Activated T-helper 9 cell treated with anti-CD3 and anti-CD28 coated beads, Interleukin-2, amount 50 U/mL, for 16 hours (primary cell): ENCODE measurements at regions not wholly inside any gene's neighbourhood (a gene's known extent, or its start where the extent isn't known, plus 50 kb on each side); places are given as distances from the start of the nearest gene placed in this dataset.
"Not testable (repeated sequence)": the region's sequence is repeated elsewhere in the genome, so short reads cannot be mapped to it uniquely, and the experiment has no call there.

Source experiments
- DNase-seq: peaks from one replicate; pipeline ENCODE4 v3.0.0-alpha.2; 2020; ENCODE audit warnings: low read depth

DNA sequence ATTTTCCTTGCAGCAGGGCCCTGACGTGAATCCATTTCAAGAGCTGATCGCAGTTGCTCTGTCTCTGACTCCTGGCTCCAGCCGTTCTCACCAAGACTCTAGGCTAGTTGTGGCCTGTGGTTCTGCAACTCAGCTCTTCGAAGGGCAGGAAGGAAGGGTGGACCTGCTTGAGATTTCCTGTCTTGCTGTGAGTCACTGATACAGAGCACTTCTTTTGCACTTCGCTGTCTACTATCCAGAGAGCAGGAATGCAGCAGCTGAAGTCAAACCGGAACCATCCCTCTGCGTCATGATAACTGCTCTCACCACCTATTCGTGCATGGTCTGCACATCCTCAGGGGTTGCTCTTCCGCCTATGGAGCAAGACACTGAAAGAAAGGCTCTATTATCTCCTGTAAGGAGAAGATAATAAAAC lies 59.7 kb downstream of the RAP2B start:
- DNase-seq, result peak; percentile 44

DNA sequence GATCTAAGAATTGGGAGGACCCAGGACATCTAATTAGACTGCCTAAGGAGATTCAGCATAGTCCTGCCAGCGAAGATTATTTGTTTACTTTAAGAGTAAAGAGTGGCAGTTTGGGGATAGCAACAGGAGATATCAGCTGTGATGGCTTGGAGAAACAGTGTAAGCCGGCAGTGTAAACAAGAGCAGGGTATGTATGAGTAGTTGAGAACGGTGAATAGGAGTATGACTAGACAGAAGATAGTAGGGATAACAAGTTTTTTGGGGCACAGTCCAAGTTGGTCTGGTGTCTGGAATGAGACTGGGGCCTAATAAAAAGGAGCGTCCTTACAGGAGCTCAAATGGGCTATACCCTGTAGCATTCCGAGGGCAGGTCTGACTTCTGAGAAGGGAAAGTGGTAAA lies 64.9 kb downstream of the RAP2B start:
- not testable (repeated sequence) for DNase-seq

DNA sequence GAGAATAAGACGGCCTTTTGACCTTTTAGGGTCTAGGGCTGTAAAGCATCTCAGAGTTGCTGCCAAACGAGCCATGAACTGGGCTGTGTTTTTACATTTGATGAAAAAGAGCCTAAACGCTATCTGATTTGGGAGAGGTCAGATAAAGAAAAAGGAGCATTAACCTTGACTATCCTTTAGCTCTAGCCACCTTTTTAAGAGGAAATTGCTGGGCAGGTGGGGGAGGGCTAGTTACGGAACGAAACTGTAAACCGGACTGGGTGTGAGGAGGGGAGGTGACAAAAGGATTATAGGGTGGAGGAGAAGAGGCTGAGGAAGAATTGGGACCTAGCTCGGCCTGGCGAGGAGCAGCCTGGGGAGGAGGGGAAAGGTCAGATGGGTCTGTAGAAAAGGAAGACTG lies 68.4 kb downstream of the RAP2B start:
- DNase-seq, result not testable (repeated sequence)

DNA sequence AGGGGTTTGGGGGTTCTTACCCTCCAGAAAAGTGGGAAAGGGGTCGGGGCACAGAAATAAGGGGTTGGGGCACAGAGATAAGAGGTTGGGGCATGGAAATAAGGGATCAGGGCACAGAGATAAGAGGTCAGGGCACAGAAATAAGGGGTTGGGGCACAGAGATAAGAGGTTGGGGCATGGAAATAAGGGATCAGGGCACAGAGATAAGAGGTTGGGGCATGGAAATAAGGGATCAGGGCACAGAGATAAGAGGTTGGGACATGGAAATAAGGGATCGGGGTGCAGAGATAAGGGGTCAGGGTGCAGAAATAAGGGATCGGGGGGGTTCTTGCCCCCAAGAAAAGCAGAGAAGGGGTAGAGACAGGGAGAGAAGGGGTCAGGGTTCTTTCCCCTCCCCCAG lies 69.2 kb downstream of the RAP2B start:
- DNase-seq, result not testable (repeated sequence)

DNA sequence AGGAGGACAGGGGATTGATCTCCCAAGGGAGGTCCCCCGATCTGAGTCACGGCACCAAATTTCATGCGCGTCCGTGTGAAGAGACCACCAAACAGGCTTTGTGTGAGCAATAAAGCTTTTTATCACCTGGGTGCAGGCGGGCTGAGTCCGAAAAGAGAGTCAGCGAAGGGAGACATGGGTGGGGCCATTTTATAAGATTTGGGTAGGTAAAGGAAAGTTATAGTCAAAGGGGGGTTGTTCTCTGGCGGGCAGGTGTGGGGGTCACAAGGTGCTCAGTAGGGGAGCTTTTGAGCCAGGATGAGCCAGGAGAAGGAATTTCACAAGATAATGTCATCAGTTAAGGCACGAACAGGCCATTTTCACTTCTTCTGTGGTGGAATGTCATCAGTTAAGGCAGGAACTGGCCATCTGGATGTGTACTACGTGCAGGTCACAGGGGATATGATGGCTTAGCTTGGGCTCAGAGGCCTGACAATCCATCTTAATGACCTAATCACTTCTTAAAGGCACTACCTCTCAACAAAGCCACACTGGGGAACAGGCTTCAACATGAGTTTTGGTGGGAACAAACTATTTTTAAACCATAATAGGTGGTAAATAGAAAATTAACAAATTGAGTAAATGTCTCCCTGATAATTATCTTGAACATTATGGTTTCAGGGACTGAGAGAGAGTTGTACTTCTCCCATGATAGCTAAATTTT lies 70.2 kb downstream of the RAP2B start:
- DNase-seq, result not testable (repeated sequence)

DNA sequence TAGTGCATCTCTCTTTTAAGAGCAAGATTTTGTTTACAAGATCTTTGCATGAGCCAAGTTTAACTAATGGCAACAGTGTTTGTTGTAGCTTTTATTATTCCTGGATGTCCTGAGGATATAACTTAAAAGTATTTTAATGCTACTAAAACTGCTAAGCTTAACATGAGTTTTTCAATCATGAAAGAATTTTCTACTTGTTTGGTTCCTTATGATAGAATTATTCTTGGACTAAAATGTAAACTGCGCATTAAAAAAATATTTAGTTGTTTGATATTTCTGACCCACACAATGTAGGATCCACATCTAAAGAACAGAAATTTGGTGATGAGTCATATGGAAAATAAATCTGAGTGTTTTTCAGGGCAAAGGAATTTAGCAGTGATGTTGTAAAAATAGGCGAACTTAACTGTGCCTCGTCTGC lies 70.8 kb downstream of the RAP2B start:
- no peak for DNase-seq

DNA sequence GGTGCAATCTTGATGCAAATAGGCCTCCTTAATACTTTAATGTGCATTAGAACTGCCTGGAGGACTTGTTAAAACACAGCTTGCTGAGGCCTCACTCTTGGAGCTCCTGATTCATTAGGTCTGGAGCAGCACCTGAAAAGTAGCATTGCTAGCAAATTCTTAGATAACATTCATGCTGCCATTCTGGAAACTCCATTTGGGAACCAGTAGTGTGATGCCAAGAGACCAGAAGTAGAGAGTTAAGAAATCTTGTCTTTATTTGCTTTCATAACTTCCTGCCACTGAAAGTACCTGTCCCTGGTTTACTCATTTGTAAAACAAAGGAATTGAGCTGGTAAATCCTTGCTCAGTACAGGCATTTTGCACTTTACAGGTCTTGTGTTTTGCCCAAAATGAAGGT lies 72.0 kb downstream of the RAP2B start:
- DNase-seq, result no peak

DNA sequence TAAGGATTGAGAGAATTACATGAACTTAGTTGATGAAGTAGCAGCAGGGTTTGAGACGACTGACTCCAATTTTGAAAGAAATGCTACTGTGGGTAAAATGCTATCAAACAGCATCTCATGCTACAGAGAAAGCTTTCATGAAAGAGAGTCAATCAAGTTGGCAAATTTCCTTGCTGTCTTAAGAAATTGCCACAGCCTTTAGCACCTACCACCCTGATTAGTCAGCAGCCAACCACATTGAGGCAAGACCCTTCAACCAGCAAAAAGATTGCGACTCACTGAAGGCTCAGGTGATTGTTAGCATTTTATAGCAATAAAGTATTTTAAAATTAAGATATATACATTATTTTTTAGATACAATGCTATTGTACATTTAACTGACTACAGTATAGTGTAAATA lies 80.9 kb downstream of the RAP2B start:
- DNase-seq, result no peak

DNA sequence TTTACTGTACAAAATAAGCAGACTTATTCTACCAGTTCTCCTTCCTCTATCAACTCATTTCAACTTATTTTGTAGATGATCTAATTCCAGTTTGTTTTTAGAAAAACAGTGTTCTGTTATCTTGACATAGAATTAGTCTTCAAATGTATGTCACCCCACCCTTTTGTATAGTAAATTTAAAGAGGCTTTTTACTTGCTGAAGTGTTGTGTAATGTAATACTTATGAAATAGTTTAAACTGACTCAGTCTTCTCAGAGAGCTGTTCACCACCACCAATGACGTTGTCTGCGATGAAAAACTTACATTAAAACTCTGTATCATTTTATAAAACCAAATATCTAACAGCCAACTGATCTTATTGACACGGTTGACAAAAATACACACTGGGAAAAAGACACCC lies 82.9 kb downstream of the RAP2B start:
- no peak for DNase-seq

DNA sequence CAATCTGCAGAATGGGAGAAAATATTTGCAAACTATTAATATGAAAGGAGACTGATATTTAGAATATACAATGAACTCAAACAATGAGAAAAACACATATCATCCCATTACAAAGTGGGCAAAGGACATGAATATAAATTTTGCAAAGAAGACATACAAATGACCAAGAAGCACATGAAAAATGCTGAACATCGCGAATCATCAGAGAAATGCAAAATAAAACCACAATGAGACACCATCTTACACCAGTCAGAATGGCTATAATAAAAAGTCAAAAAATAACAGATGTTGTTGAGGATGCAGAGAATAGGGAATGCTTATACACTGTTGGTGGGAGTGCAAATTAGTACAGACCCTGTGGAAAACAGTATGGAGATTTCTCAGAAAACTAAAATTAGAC lies 83.6 kb downstream of the RAP2B start:
- DNase-seq, result no peak

DNA sequence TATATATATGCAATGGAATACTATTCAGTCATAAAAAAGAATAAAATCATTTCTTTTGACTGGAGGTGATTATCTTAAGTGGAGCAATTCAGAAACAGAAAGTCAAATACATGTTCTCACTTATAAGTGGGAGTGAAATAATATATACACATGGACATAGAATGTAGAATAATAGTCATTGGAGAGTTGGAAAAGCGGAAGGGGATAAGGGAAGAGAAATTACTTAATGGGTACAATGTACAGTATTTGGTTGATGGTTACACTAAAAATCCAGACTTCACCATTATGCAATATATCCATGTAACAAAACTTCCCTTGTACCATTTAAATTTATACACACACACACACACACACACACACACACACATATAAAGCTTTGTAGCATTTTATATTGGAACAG lies 84.3 kb downstream of the RAP2B start:
- no peak for DNase-seq

DNA sequence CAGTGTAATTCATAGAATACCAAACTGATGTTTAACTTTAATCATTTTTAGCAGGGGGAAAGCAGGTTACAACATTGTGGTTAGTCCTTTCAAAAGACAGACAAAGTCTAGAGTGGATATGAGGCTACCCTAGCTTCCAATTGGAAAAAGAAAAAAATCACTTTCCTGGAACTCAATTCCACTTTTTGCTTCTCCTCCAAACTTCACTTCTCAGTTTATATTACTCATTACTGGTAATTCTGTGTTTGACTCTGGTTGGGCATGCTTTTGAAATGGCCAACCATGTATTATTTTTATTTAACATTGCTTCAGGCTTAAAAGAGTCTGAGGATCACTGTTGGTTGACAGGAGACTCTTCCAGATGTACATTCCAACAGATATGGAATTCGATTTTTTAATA lies 84.8 kb downstream of the RAP2B start:
- no peak for DNase-seq

DNA sequence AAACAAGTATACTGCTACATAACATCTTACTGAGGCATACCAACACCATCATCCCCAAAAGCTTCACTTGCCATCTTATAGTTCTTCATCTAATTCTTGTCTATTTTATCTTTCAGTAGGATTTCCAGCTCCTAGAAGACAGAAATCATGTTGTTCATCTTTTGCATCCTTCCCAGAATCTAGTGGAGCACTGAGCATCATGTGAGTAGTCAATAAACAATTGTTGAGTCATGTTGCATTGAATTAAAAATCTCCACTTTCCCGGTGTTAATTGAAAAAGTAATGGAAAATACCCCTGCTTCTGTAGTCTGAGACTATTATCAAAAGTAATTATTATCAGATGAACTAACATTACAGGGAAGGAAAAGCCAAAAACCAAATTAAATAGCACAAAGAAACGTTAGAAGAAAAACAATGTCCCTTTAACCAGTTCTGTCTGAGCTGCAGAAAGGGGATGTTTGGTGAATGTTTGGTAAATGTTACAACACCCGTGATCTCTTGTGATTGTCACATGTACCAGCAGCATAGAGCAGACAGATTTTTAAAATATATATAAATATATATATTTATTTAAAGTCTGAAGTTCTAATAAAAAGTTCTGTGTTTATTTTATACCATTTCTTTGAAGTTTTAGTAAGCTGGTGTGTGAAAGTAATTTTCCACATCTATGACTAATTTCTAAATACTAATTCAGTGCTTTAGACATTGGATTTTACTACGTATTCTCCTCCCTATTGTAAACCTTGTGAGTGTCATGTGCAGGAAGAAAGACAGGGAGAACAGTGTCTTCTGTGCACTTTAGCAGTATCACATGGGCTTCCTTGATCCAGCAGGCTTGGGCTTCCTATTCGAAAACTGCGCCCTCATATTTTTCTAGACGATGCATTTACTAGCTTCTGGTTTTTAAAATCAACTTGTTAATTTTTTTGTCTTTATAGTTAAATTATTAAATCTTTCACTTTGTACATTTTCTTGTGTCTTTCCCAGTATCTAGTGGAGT lies 85.6 kb downstream of the RAP2B start:
- DNase-seq, result no peak

DNA sequence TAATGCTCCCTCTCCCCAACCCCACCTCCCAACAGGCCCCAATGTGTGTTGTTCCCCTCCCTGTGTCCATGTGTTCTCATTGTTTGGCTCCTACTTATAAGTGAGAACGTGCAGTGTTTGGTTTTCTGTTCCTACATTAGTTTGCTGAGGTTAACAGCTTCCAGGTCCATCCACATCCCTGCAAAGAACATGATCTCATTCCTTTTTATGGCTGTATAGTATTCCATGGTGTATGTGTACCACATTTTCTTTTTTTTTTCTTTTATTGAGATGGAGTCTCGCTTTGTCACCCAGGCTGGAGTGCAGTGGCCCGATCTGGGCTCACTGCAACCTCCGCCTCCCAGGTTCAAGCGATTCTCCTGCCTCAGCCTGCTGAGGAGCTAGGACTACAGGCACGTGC lies 86.8 kb downstream of the RAP2B start:
- DNase-seq, result not testable (repeated sequence)

DNA sequence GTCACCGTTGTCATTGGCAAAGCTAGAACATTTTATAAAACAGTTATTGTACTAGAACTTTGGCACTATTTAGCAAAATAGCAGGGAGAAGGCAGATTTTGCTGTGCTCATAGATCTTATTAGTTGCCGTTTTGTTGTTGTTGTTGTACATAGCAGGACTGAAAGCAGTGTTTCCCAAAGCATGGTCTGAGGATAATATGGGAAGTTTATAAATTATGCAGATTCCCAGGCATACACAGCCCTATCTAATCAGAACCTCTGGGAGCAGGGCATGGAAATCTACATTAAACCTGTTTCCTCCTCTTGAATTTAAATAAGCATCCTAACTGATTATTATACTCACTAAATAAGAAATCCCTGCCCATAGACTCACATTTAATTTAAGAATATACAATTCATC lies 87.9 kb downstream of the RAP2B start:
- no peak for DNase-seq

DNA sequence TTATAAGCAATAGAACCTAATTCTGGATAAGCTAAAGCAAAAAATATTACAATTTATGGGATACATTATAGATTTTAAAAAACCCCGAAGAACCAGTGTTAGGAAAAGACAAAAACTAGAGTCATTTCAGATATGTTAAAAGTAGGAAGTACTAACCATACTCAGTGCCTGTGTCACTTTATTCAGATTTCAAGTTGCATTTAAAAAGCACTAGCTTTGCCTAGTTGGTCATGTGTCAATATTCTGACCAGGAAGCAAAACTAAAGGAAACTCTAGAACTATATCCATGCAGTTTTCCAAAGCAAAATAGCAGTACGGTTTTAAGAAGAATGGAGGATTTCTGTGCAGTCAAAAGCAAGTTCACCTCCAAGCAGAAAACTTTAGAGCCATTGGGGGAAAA lies 88.4 kb downstream of the RAP2B start:
- DNase-seq, result no peak

DNA sequence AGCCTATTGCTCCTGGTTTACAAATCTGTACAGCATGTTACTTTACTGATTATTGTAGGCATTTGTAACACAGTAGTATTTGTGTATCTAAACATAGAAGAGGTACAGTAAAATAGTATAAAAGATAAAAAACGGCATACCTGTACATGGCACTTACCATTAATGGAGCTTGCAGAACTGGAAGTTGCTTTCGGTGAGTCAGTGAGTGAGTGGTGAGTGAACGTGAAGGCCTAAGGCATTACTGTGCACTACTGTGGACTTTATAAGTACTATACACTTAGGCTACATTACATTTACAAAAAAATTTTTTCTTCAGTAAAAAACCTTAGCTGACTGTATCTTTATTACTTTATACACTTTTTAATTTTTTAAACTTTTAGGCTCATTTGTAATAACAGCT lies 90.9 kb downstream of the RAP2B start:
- no peak for DNase-seq

DNA sequence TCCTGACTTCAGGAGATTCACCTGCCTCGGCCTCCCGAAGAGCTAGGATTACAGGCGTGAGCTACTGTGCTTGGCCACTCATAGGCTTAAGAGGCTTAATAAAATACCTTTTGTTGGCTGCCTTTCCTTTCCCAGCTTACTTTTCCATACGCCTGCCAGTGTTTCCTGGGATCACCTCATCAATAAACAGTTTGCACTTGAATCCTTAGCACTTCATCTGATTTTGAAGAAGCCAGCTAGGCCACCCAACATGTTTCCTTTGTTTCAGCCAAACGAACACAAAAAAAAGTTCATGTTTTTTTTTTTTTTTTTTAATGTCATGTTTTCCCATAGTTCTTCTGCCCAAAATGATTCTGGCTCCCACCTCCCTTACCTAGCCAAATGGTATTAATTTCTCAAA lies 92.3 kb downstream of the RAP2B start:
- DNase-seq, result no peak

DNA sequence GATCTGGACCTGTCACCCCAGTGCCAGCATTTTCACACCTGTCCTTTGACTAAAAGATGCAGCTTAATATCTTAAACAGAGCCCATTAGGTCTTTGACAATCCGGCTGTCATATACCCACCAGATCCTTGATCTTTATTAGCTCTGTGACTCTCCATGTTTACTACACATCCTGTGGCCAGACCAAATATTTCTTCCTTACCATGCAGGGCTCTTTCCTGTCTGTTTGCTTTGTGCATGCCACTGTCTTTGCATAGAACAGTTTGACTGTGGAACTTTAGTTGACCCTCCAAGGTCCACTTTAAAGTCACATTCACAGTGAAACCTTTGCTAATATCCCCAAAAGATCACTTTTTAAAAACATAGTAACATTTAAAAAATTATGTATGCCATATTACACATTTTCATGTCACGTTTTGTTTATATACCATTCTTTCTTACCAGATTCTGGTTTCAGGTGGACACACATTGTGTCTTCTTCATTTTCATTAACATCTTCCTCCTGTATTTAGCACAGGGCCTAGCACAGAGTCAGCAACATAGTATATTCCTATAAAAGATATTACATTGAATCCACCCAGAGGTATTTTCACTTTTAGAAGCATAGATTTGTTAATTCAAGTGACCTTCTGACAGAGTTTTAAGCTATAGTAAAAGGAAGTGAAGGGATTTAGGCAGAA lies 95.8 kb downstream of the RAP2B start:
- DNase-seq, result no peak

DNA sequence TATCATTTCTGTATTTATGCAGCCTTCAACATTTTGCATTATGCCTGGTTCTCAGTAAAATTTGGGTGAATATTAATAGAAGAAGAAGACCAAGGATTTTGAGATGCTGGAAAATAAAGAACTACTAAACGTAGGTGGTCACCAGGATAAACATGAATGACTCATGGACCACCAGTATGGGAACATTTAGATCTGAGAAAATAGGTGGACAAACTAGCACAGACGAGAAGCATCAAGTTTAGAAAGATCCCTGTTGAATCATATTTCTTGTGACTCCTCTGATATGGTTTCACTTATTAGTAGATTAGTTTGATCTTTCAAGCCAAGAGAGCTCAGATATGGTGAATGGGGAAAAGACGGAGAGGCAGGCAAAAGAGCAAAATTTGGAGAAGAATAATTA lies 97.9 kb downstream of the RAP2B start:
- DNase-seq, result no peak

DNA sequence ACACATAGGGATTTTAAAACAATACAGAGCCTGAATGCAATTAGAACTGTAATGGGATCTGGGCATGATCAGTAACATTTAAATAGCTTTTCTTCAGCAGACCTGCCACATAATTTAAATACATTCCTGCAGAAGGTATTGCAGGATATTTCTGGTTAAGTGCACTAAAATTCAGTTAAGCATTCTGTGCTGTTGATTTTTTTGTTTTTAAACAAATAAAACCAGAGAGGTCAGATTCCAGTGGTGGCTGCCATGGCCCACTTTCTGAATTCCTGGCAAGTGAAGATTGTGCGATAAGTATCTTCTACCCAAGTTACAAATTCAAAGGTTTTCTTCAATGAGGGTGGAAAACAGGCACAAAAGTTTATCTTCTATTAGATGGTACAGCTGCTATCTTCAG lies 98.7 kb downstream of the RAP2B start:
- no peak for DNase-seq

DNA sequence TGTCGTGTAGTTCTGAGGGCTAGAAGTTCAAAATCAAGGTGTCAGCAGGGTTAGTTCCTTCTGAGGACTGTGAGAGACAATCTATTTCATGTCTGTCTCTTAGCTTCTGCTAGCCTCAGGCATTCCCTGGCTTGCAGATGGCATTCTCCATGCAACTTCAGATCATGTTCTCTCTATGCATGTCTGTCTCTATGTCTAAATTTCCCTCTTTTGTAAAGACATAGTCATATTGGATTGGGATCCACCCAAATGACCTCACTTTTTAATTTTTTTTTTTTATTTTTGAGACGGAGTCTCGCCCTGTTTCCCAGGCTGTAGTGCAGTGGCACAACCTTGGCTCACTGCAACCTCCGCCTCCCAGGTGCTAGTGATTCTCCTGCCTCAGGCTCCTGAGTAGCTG lies 104.6 kb downstream of the RAP2B start:
- DNase-seq, result no peak
